ENCODE measurements at regions not wholly inside any gene's neighbourhood (a gene's known extent, or its start where the extent isn't known, plus 50 kb on each side); places are given as distances from the start of the nearest gene placed in this dataset.

- TF ChIP-seq CTCF (conservative IDR thresholded peaks at IDR 0.05; ENCODE audit: low read length) (no peak), EZH2phosphoT487 (IDR thresholded peaks at IDR 0.05; ENCODE audit: borderline replicate concordance) (no peak)
These were observed 56.0 kb downstream of the CEBPB start for GRCh38 chr20:50246367-50247195.

All from Loucy (cell line).